H9 (cell line): ENCODE measurements at regions not wholly inside any gene's neighbourhood (a gene's known extent, or its start where the extent isn't known, plus 50 kb on each side); places are given as distances from the start of the nearest gene placed in this dataset.

Experiments
- DNase-seq: peaks from one replicate; pipeline ENCODE4 v3.0.0-alpha.2; 2017
- H2AFZ ChIP-seq: one replicate; pipeline ENCODE4 v1.6.1; 2013; ENCODE audit warnings: mild to moderate bottlenecking, low read length, control low read depth, moderate library complexity
- H2AK5ac ChIP-seq: 2 replicates; pipeline ENCODE4 v1.6.1; 2013; ENCODE audit warnings: low read length, control low read depth, mixed read lengths; ENCODE audit not compliant: insufficient read length
- H2BK120ac ChIP-seq: one replicate; pipeline ENCODE4 v1.6.1; 2013; ENCODE audit warnings: low read depth, mild to moderate bottlenecking, low read length, control low read depth, inconsistent platforms; ENCODE audit not compliant: poor library complexity, severe bottlenecking
- H2BK12ac ChIP-seq: 2 replicates; pipeline ENCODE4 v1.6.1; 2013; ENCODE audit warnings: low read length, control low read depth, mixed read lengths, low read depth; ENCODE audit not compliant: insufficient read length
- H2BK15ac ChIP-seq: 2 replicates; pipeline ENCODE4 v1.6.1; 2013; ENCODE audit warnings: low read depth, low read length, control low read depth
- H2BK20ac ChIP-seq: one replicate; pipeline ENCODE4 v1.6.1; 2013; ENCODE audit warnings: low read depth, mild to moderate bottlenecking, low read length, control low read depth, inconsistent platforms; ENCODE audit not compliant: poor library complexity, severe bottlenecking
- H2BK5ac ChIP-seq: 2 replicates; pipeline ENCODE4 v1.6.1; 2013; ENCODE audit warnings: low read length, control low read depth, mixed read lengths; ENCODE audit not compliant: insufficient read length
- H3K14ac ChIP-seq: 2 replicates; pipeline ENCODE4 v1.6.1; 2013; ENCODE audit warnings: low read length, control low read depth; ENCODE audit not compliant: insufficient read depth
- H3K18ac ChIP-seq: 2 replicates; pipeline ENCODE4 v1.6.1; 2013; ENCODE audit warnings: low read depth, mild to moderate bottlenecking, mixed read lengths, low read length, control low read depth; ENCODE audit not compliant: insufficient read length
- H3K23ac ChIP-seq: 2 replicates; pipeline ENCODE4 v1.6.1; 2013; ENCODE audit warnings: low read length, control low read depth, mixed read lengths, low read depth; ENCODE audit not compliant: insufficient read length
- H3K23me2 ChIP-seq: 2 replicates; pipeline ENCODE4 v1.6.1; 2013; ENCODE audit warnings: low read depth, mild to moderate bottlenecking, mixed read lengths, low read length, control low read depth; ENCODE audit not compliant: insufficient read length, poor library complexity, severe bottlenecking
- H3K27ac ChIP-seq: 2 replicates; pipeline ENCODE4 v1.5.1; 2013; ENCODE audit warnings: low read length, control low read depth, mixed read lengths, low read depth; ENCODE audit not compliant: insufficient read length
- H3K27me3 ChIP-seq: 2 replicates; pipeline ENCODE4 v1.6.1; 2013; ENCODE audit warnings: low read length, control low read depth, inconsistent platforms; ENCODE audit not compliant: insufficient read depth
- H3K4ac ChIP-seq: 2 replicates; pipeline ENCODE4 v1.6.1; 2013; ENCODE audit warnings: low read depth, mild to moderate bottlenecking, control low read depth, inconsistent platforms, low read length, moderate library complexity
- H3K4me1 ChIP-seq: 2 replicates; pipeline ENCODE4 v1.6.1; 2013; ENCODE audit warnings: low read length, control low read depth, inconsistent platforms; ENCODE audit not compliant: insufficient read depth
- H3K4me2 ChIP-seq: 2 replicates; pipeline ENCODE4 v1.6.1; 2013; ENCODE audit warnings: low read length, control low read depth, mixed read lengths; ENCODE audit not compliant: insufficient read length, insufficient read depth
- H3K56ac ChIP-seq: 2 replicates; pipeline ENCODE4 v1.6.1; 2013; ENCODE audit warnings: low read depth, mild to moderate bottlenecking, mixed read lengths, low read length, control low read depth; ENCODE audit not compliant: insufficient read length
- H3K79me1 ChIP-seq: 2 replicates; pipeline ENCODE4 v1.6.1; 2013; ENCODE audit warnings: low read depth, mild to moderate bottlenecking, moderate library complexity, low read length, control low read depth, inconsistent platforms; ENCODE audit not compliant: insufficient read depth, poor library complexity, severe bottlenecking
- H3K79me2 ChIP-seq: 2 replicates; pipeline ENCODE4 v1.6.1; 2013; ENCODE audit warnings: low read length, control low read depth, inconsistent platforms; ENCODE audit not compliant: insufficient read depth
- H3K9ac ChIP-seq: 2 replicates; pipeline ENCODE4 v1.6.1; 2013; ENCODE audit warnings: low read length, control low read depth, mixed read lengths; ENCODE audit not compliant: insufficient read length; ENCODE audit errors: extremely low read depth
- H3K9me3 ChIP-seq: one replicate; pipeline ENCODE4 v1.6.1; 2013; ENCODE audit warnings: low read depth, low read length, inconsistent platforms; ENCODE audit not compliant: control insufficient read depth
- H3T11ph ChIP-seq: one replicate; pipeline ENCODE4 v1.6.1; 2013; ENCODE audit warnings: mild to moderate bottlenecking, low read length, control low read depth, inconsistent platforms
- H4K20me1 ChIP-seq: one replicate; pipeline ENCODE4 v1.6.1; 2013; ENCODE audit not compliant: control insufficient read depth, insufficient read length, insufficient read depth
- H4K5ac ChIP-seq: 2 replicates; pipeline ENCODE4 v1.6.1; 2013; ENCODE audit warnings: low read depth, mild to moderate bottlenecking, mixed read lengths, low read length, control low read depth; ENCODE audit not compliant: insufficient read length
- H4K8ac ChIP-seq: replicated peaks from 2 replicates; pipeline ENCODE4 v1.6.1; 2013; ENCODE audit warnings: low read length, control low read depth, mixed read lengths, low read depth; ENCODE audit not compliant: insufficient read length
- H4K91ac ChIP-seq: 2 replicates; pipeline ENCODE4 v1.6.1; 2013; ENCODE audit warnings: low read depth, mild to moderate bottlenecking, moderate library complexity, mixed read lengths, low read length, control low read depth; ENCODE audit not compliant: insufficient read length
- H3K27ac Mint-ChIP-seq, 3 experiments: 2 replicates in 2 of 3; 3 replicates in 1 of 3; pipeline ENCODE4 v1.8.0; 2020 to 2021; ENCODE audit warnings: mixed read lengths in 3 of 3, mild to moderate bottlenecking in 1 of 3, moderate library complexity in 1 of 3
- H3K27me3 Mint-ChIP-seq: 2 replicates; pipeline ENCODE4 v1.8.0; 2021; ENCODE audit warnings: low read depth, mild to moderate bottlenecking, moderate library complexity, mixed read lengths
- H3K36me3 Mint-ChIP-seq, 3 experiments: 2 replicates in 2 of 3; 3 replicates in 1 of 3; pipeline ENCODE4 v1.8.0; 2020 to 2021; ENCODE audit warnings: low read depth in 3 of 3, mixed read lengths in 3 of 3; ENCODE audit not compliant: insufficient read depth in 1 of 3
- H3K4me1 Mint-ChIP-seq, 2 experiments: 2 replicates each; pipeline ENCODE4 v1.8.0; 2020; ENCODE audit warnings: mixed read lengths in 2 of 2
- H3K4me3 Mint-ChIP-seq, 2 experiments: 2 replicates in 1 of 2; 3 replicates in 1 of 2; pipeline ENCODE4 v1.8.0; 2020 to 2021; ENCODE audit warnings: mild to moderate bottlenecking in 2 of 2, mixed read lengths in 2 of 2, moderate library complexity in 1 of 2
- H3K9me3 Mint-ChIP-seq, 2 experiments: 2 replicates in 1 of 2; 3 replicates in 1 of 2; pipeline ENCODE4 v1.8.0; 2020; ENCODE audit warnings: mild to moderate bottlenecking in 2 of 2, mixed read lengths in 2 of 2, moderate library complexity in 1 of 2
- TF ChIP-seq, protein P1 (sequence below): fragments of 200-600 bp; sonication (generic); conservative IDR thresholded peaks from 3 replicates; pipeline ENCODE4 v1.8.0; 2021; ENCODE audit warnings: antibody characterized with exemption, mild to moderate bottlenecking

- Histone ChIP-seq H3K27ac (no peak overlapping the region), H4K8ac (no peak overlapping the region), H2BK15ac (no peak overlapping the region), H3K18ac (no peak overlapping the region), H3K14ac (no peak overlapping the region), H3K4me2 (no peak overlapping the region), H4K91ac (no peak overlapping the region), H3K23ac (no peak overlapping the region), H3K4ac (no peak overlapping the region), H3K23me2 (no peaks in the 10 kb centered on the region), H2BK12ac (no peak overlapping the region), H3K56ac (no peak overlapping the region), H3K27me3 (no peaks in the 10 kb centered on the region), H4K20me1 (no peaks in the 10 kb centered on the region), H2BK20ac (no peak overlapping the region), H3K79me1 (no peaks in the 10 kb centered on the region), H4K5ac (no peak overlapping the region), H2AFZ (no peak overlapping the region), H3K9me3 (no peaks in the 10 kb centered on the region), H3T11ph (no peak overlapping the region), H3K79me2 (no peaks in the 10 kb centered on the region), H2BK5ac (no peak overlapping the region), H3K4me1 (no peaks in the 10 kb centered on the region), H2AK5ac (no peak overlapping the region), H2BK120ac (no peak overlapping the region), H3K9ac (no peak overlapping the region)
- no peak overlapping the region for H3K4me3 Mint-ChIP-seq
- no peak overlapping the region for H3K27ac Mint-ChIP-seq
- no peak for DNase-seq
- no peaks in the 10 kb centered on the region for H3K27me3 Mint-ChIP-seq
- H3K4me1 Mint-ChIP-seq = no peaks in the 10 kb centered on the region
- H3K9me3 Mint-ChIP-seq = peaks cover 0 to 2% of the 10 kb centered on the region in 2 experiments; a peak in 1 of 5 replicates
- TF ChIP-seq, protein P1, sequence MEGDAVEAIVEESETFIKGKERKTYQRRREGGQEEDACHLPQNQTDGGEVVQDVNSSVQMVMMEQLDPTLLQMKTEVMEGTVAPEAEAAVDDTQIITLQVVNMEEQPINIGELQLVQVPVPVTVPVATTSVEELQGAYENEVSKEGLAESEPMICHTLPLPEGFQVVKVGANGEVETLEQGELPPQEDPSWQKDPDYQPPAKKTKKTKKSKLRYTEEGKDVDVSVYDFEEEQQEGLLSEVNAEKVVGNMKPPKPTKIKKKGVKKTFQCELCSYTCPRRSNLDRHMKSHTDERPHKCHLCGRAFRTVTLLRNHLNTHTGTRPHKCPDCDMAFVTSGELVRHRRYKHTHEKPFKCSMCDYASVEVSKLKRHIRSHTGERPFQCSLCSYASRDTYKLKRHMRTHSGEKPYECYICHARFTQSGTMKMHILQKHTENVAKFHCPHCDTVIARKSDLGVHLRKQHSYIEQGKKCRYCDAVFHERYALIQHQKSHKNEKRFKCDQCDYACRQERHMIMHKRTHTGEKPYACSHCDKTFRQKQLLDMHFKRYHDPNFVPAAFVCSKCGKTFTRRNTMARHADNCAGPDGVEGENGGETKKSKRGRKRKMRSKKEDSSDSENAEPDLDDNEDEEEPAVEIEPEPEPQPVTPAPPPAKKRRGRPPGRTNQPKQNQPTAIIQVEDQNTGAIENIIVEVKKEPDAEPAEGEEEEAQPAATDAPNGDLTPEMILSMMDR = no peak
- H3K36me3 Mint-ChIP-seq = no peaks in the 10 kb centered on the region; a peak in 2 of 7 replicates
Observed at GRCh38 chr4:134375775-134376174, 174.2 kb upstream of the PABPC4L start.
